HEK293T (cell line): ENCODE measurements at regions not wholly inside any gene's neighbourhood (a gene's known extent, or its start where the extent isn't known, plus 50 kb on each side); places are given as distances from the start of the nearest gene placed in this dataset.
A peak's percentile ranks its signal among the peaks of the same experiment; 100 is the strongest.

Source experiments
- CTCF ChIA-PET: fragments of 350-600 bp; formaldehyde crosslinking; extraction: SDS; loops from one replicate; lab custom pipeline; 2021; ENCODE audit warnings: antibody characterized with exemption, inconsistent platforms; lab: Yijun Ruan, JAX
- POLR2A ChIA-PET: fragments of 350-600 bp; formaldehyde crosslinking; extraction: SDS; loops from one replicate; lab custom pipeline; 2020; ENCODE audit warnings: antibody characterized with exemption, inconsistent platforms; lab: Yijun Ruan, JAX
- DNase-seq: peaks from one replicate; pipeline ENCODE4 v3.0.0; 2012; ENCODE audit warnings: mixed read lengths; ENCODE audit errors: extremely low spot score
- ARNT ChIP-seq: fragments of 450-650 bp; IDR thresholded peaks from 2 replicates; pipeline ENCODE4 v1.6.1; 2017; ENCODE audit warnings: mild to moderate bottlenecking
- BHLHE40 ChIP-seq: fragments of 450-650 bp; IDR thresholded peaks from 2 replicates; pipeline ENCODE4 v1.6.1; 2016; ENCODE audit warnings: mild to moderate bottlenecking, moderate library complexity, borderline replicate concordance
- CTBP1 ChIP-seq: fragments of 450-650 bp; IDR thresholded peaks from 2 replicates; pipeline ENCODE4 v1.6.1; 2016; ENCODE audit warnings: borderline replicate concordance
- ELF4 ChIP-seq: fragments of 450-650 bp; IDR thresholded peaks from 2 replicates; pipeline ENCODE4 v1.6.1; 2017; ENCODE audit warnings: antibody characterized with exemption
- FOXA1 ChIP-seq: fragments of 450-650 bp; IDR thresholded peaks from 2 replicates; pipeline ENCODE4 v1.6.1; 2016; ENCODE audit warnings: mild to moderate bottlenecking
- FOXK2 ChIP-seq: fragments of 450-650 bp; IDR thresholded peaks from 2 replicates; pipeline ENCODE4 v1.6.1; 2016; ENCODE audit warnings: mild to moderate bottlenecking
- FOXM1 ChIP-seq: fragments of 450-650 bp; IDR thresholded peaks from 2 replicates; pipeline ENCODE4 v1.6.1; 2017; ENCODE audit warnings: mild to moderate bottlenecking, borderline replicate concordance
- HDGF ChIP-seq: fragments of 450-650 bp; IDR thresholded peaks from 2 replicates; pipeline ENCODE4 v1.6.1; 2017; ENCODE audit warnings: antibody characterized with exemption, borderline replicate concordance
- L3MBTL2 ChIP-seq: fragments of 450-650 bp; conservative IDR thresholded peaks from 2 replicates; pipeline ENCODE4 v1.6.1; 2016; ENCODE audit warnings: mild to moderate bottlenecking
- LEF1 ChIP-seq: fragments of 450-650 bp; IDR thresholded peaks from 2 replicates; pipeline ENCODE4 v1.6.1; 2017; ENCODE audit warnings: mild to moderate bottlenecking, borderline replicate concordance
- NFRKB ChIP-seq: fragments of 450-650 bp; IDR thresholded peaks from 2 replicates; pipeline ENCODE4 v1.6.1; 2016; ENCODE audit warnings: mild to moderate bottlenecking, moderate library complexity
- PKNOX1 ChIP-seq: fragments of 450-650 bp; IDR thresholded peaks from 2 replicates; pipeline ENCODE4 v1.6.1; 2016
- SP1 ChIP-seq: fragments of 450-650 bp; IDR thresholded peaks from 2 replicates; pipeline ENCODE4 v1.6.1; 2017
- SUZ12 ChIP-seq: fragments of 450-650 bp; IDR thresholded peaks from 2 replicates; pipeline ENCODE4 v1.6.1; 2016; ENCODE audit warnings: mild to moderate bottlenecking
- TARDBP ChIP-seq: fragments of 450-650 bp; IDR thresholded peaks from 2 replicates; pipeline ENCODE4 v1.6.1; 2016
- ZNF384 ChIP-seq: fragments of 450-650 bp; IDR thresholded peaks from 2 replicates; pipeline ENCODE4 v1.6.1; 2016

DNA sequence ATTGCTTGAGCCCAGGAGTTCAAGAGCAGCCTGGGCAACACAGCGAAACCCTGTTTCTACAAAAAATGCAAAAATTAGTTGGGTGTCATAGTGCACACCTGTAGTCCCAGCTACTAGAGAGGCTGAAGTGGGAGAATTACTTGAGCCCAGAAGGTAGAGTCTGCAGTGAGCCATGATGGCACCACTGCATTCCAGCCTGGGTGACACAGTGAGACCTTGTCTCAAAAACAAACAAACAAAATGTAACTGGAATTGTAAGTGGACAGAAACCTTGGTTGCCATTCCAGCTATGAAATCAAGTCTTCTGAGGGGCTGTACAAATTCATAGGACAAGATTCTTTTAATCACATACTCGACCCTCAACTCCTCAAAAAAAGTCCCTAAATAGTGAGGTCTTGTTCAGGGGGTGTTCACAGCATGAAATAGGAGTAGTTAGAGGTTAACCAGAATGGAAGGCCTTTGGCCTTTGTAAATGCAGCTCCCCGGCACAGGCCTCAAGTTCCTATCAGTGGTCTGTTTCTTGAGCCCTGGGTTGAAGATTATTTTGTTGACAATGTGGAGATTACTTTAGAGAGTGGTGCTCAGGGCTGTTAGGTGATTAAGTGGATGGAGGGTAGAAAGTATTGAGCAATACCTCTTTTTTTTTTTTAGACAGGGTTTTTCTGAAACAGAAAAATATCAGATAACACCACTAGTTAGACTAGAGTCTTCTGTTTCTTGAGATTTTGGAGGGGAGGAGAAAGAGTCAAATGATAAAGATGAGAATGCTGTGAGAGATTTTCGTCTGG lies 138.7 kb upstream of the ZNF648 start:
- POLR2A ChIA-PET = no interaction called here

GRCh38 chr1:182198006-182198605 lies 136.6 kb upstream of the ZNF648 start:
- POLR2A ChIA-PET = interaction anchor here (1.0 to 1.2 kb wide), 3 partner anchors 55 to 197 kb away, joined by 3 read pairs; partner anchors contain the start of gene GLUL
- DNase-seq = peak; percentile 26
- CTCF ChIA-PET = interaction anchor here (0.8 to 1.6 kb wide), 5 partner anchors 10 to 57 kb away, joined by 3 to 13 read pairs (median 4); no protein-coding TSS in a partner anchor
- no peak for TF ChIP-seq CTBP1

More for the DNA sequence above, 138.7 kb upstream of the ZNF648 start:
- TF ChIP-seq ARNT = no peak
- no peak for TF ChIP-seq SUZ12
- no peak for TF ChIP-seq BHLHE40
- TF ChIP-seq SP1 = no peak
- TF ChIP-seq HDGF = no peak
- TF ChIP-seq FOXK2 = no peak
- TF ChIP-seq PKNOX1 = no peak
- TF ChIP-seq L3MBTL2 = no peak
- TF ChIP-seq CTBP1 = no peak
- no peak for TF ChIP-seq FOXM1
- no peak for TF ChIP-seq FOXA1
- no peak for TF ChIP-seq ELF4
- no peak for TF ChIP-seq NFRKB
- CTCF ChIA-PET = interaction anchor here (0.6 to 1.0 kb wide), 2 partner anchors 119 to 262 kb away, joined by 3 to 5 read pairs; no protein-coding TSS in a partner anchor
- no peak for DNase-seq

- CTCF ChIA-PET = interaction anchor here (0.8 to 1.6 kb wide), 4 partner anchors 11 to 56 kb away, joined by 3 to 13 read pairs (median 6); no protein-coding TSS in a partner anchor
- no peak for DNase-seq
- TF ChIP-seq CTBP1 (no peak), SUZ12 (no peak), L3MBTL2 (no peak)
- POLR2A ChIA-PET = interaction anchor here (1.0 to 1.3 kb wide), 4 partner anchors 54 to 198 kb away, joined by 3 read pairs; partner anchors contain the start of gene GLUL
Measured at GRCh38 chr1:182196897-182197870, 135.7 kb upstream of the ZNF648 start.

DNA sequence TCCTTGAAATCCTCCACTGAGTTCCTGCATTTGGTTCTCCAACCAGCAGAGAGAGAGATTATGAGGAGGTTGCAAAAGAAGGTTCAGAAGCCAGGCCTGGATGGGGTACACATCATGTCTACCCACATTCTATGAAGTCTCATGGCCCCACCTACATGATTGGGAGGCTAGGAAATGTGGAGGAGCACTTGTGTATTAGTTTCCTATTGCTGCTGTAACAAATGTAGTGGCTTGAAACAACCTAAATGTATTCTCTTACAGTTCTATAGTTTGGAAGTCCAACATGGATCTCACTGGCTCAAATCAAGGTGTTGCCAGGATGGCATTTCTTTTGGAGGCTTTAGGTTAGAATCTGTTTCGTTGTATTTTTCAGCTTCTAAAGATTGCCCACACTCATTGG lies 134.2 kb upstream of the ZNF648 start:
- ChIA-PET POLR2A (no interaction called here), CTCF (no interaction called here)
- DNase-seq = no peak
- no peak for TF ChIP-seq SUZ12
- TF ChIP-seq FOXA1 = no peak
- no peak for TF ChIP-seq L3MBTL2
- no peak for TF ChIP-seq TARDBP
- no peak for TF ChIP-seq PKNOX1
- TF ChIP-seq FOXM1 = no peak
- TF ChIP-seq NFRKB = no peak
- no peak for TF ChIP-seq LEF1
- TF ChIP-seq HDGF = no peak
- no peak for TF ChIP-seq ELF4

DNA sequence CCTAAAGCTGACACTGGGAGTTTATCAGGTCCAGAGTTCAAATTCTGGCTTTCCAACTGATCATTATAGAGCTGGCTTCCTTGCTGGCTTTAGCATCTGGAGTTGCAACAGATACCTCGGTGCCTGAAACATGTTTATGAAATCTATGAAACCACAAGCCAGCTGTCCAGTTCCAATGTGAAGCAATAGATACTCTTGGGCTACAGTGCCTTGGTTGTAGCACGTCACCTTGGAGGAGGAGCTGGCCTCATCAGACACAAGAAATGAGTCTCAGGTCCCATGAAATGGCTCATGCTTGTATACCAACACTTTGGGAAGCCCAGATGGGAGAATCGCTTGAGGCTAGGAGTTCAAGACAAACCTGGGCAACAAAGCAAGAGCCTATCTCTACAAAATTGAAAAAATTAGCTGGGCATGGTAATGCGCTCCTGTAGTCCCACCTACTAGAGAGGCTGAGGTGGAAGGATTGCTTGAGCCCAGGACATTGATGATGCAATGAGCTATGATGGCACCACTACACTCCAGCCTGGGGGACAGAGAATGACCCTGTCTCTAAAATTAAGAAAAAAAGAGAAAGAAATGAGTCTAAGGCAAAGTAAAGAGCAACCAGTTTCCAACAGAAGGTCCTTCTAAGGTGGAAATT lies 132.5 kb upstream of the ZNF648 start:
- no peak for DNase-seq
- CTCF ChIA-PET = no interaction called here
- POLR2A ChIA-PET = no interaction called here
- no peak for TF ChIP-seq L3MBTL2
- no peak for TF ChIP-seq SP1
- no peak for TF ChIP-seq BHLHE40
- TF ChIP-seq LEF1 = no peak
- no peak for TF ChIP-seq FOXM1
- TF ChIP-seq SUZ12 = no peak
- no peak for TF ChIP-seq ZNF384
- TF ChIP-seq ELF4 = no peak
- no peak for TF ChIP-seq FOXK2
- TF ChIP-seq TARDBP = no peak
- no peak for TF ChIP-seq CTBP1

DNA sequence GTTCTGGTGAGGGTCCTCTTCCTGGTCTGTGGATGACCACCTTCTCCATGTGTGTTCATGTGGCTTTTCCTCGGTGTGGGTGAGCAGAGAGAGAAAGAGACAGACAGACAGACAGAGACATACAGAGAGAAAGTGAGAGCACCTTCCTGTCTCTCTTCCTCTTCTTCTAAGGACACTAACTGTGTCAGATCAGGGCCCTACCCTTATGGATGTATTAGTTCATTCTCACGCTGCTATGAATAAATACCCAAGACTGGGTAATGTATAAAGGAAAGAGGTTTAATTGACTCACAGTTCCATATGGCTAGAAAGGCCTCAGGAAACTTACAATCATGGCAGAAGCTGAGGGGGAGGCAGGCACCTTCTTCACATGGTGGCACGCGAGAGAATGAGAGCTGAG lies 131.5 kb upstream of the ZNF648 start:
- DNase-seq = no peak
- CTCF ChIA-PET = no interaction called here
- POLR2A ChIA-PET = no interaction called here
- TF ChIP-seq HDGF (no peak), NFRKB (no peak), FOXM1 (no peak), ARNT (no peak), SP1 (no peak), CTBP1 (no peak), L3MBTL2 (no peak), FOXA1 (no peak), BHLHE40 (no peak), LEF1 (no peak), TARDBP (no peak)
